ENCODE measurements at regions not wholly inside any gene's neighbourhood (a gene's known extent, or its start where the extent isn't known, plus 50 kb on each side); places are given as distances from the start of the nearest gene placed in this dataset.
A peak's percentile ranks its signal among the peaks of the same experiment; 100 is the strongest.

DNA sequence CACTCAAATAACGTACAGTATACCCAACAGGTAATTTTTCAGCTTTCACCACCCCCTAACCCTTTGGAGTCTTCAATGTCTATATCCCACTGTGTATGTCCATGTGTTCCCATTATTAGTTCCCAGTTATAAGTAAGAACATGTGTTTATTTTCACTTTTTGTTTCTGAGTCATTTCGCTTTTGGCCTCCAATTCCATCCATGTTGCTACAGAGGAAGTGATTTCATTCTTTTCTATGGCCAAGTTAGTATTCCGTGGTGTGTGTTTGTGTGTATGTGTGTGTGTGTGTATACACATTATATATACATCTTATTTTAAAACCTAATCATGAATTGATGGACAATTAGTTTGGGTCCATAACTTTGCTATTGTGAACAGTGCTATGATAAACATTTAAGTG is 464.4 kb downstream of the CMPK2 start:
- H3K4me3 ChIP-seq (ENCODE audit: low read length): no peak overlapping the region
- DNase-seq (ENCODE audit: low read depth): no peak
- TF ChIP-seq, protein P1, sequence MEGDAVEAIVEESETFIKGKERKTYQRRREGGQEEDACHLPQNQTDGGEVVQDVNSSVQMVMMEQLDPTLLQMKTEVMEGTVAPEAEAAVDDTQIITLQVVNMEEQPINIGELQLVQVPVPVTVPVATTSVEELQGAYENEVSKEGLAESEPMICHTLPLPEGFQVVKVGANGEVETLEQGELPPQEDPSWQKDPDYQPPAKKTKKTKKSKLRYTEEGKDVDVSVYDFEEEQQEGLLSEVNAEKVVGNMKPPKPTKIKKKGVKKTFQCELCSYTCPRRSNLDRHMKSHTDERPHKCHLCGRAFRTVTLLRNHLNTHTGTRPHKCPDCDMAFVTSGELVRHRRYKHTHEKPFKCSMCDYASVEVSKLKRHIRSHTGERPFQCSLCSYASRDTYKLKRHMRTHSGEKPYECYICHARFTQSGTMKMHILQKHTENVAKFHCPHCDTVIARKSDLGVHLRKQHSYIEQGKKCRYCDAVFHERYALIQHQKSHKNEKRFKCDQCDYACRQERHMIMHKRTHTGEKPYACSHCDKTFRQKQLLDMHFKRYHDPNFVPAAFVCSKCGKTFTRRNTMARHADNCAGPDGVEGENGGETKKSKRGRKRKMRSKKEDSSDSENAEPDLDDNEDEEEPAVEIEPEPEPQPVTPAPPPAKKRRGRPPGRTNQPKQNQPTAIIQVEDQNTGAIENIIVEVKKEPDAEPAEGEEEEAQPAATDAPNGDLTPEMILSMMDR (IDR thresholded peaks at IDR 0.05; ENCODE audit: insufficient read depth, low read depth, low read length, missing control alignments): no peak

DNA sequence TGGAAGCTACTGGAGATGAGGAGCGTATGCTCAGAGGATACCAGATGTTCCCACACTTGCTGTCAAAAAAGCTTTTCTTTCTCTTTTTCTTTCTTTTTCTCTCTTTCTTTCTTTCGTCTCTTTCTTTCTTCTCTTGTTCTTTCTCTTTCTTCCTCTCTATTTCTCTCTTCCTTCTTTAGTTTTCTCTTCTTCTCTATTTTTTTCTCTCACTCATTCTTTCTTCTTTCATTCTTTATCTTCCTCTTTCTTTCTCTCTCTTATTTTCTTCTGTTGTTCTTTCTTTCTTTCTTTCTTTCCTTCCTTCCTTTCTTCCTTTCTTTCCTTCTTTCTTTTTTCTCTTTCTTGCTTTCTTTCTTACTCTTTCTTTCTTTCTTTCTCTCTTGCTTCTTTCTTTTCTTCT is 457.6 kb downstream of the CMPK2 start:
- H3K4me3 ChIP-seq (ENCODE audit: low read length): no peak overlapping the region
- TF ChIP-seq, protein P1 (IDR thresholded peaks at IDR 0.05; ENCODE audit: insufficient read depth, low read depth, low read length, missing control alignments): no peak
- DNase-seq (ENCODE audit: low read depth): no peak

DNA sequence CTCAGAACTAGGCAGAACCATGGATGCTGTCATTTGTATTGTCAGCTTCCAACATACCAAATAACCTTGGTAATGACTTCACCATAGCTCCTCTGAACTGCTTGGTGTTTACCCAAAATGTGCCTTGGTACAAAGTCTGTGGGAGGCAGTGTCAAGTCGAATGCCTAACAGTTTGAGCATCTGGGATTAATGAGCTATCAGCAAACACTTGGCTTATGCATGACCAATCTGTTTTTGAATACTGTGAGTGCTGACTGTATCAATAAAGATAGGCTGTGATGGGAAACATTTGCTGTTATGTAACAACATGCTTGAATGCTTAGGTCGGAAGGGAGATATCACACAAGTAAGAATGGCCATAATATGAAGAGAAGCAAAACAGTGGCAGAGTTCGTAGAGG is 455.4 kb downstream of the CMPK2 start:
- TF ChIP-seq, protein P1 (IDR thresholded peaks at IDR 0.05; ENCODE audit: insufficient read depth, low read depth, low read length, missing control alignments): no peak
- no peak overlapping the region for H3K4me3 ChIP-seq (ENCODE audit: low read length)
- DNase-seq (ENCODE audit: low read depth): no peak

DNA sequence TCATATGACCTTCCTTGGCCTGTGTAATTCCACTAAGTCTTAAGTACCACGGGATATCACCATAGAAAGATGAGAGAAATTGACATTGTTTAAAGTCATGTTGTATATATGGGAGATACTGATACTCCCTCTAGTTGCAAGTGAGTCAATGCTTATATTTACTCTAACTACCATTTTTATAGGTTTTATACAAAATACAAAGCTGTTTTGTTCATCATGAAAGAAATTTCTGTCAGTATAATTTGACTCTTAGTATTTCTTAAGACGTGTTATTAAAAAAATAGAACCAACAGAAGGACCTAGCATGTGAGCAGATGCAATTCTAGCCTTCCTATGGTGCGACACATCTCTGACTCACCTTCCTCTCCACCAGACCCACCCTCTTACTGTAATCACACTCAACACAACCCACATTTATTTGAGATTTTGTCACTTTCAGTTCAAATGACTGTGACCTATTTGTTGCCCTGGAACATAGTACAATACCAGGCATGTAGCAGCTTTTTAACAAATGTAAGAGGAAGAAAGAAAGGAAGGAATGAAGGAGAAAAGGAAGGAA is 453.1 kb downstream of the CMPK2 start:
- peak; percentile 61 for DNase-seq (ENCODE audit: low read depth)
- TF ChIP-seq, protein P1 (IDR thresholded peaks at IDR 0.05; ENCODE audit: insufficient read depth, low read depth, low read length, missing control alignments): no peak
- no peak overlapping the region for H3K4me3 ChIP-seq (ENCODE audit: low read length)

DNA sequence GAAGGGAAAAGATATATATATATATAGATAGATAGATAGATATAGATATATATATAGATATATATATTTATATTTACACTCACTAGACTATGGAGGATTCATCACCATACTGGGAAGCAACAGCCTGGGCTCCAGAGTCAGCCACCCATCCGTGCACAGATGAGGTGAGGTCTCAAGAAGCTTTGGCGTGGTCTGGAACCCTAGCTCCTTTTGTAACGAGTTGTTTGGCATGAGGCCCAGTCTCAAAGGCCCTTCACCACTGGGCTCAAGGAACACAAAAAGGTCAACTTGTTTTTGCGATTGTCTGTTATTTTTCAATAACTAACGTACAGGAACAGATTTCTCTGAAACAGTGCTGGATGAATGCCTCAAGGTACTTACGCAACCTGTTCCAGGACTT is 448.7 kb downstream of the CMPK2 start:
- DNase-seq (ENCODE audit: low read depth): no peak
- H3K4me3 ChIP-seq (ENCODE audit: low read length): no peak overlapping the region
- TF ChIP-seq, protein P1 (IDR thresholded peaks at IDR 0.05; ENCODE audit: insufficient read depth, low read depth, low read length, missing control alignments): no peak

DNA sequence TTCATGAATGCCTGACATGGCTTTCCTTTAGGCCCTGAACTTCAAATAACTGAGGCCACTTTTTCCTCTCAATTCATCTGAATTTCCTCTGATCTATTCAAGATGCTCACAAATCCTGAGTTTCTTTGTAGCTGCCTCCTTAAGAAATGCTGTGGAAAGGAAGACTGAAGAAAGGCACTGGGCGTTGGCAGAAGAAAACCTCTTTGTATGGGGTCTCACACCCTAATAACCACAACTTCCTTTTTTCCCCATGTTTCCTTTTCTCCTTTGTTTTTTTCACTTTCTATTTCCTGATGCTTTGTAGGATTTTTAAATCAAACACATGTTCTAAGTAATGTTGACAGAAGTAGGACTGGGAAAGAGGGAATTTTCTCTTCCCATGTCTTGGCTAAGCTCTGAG is 447.4 kb downstream of the CMPK2 start:
- no peak for DNase-seq (ENCODE audit: low read depth)
- H3K4me3 ChIP-seq (ENCODE audit: low read length): no peak overlapping the region
- TF ChIP-seq, protein P1 (IDR thresholded peaks at IDR 0.05; ENCODE audit: insufficient read depth, low read depth, low read length, missing control alignments): no peak

GRCh38 chr2:6421138-6421730 is 444.5 kb downstream of the CMPK2 start:
- no peak overlapping the region for H3K4me3 ChIP-seq (ENCODE audit: low read length)
- DNase-seq (ENCODE audit: low read depth): no peak
- TF ChIP-seq, protein P1 (IDR thresholded peaks at IDR 0.05; ENCODE audit: insufficient read depth, low read depth, low read length, missing control alignments): no peak
